KG1 (cell line): ENCODE measurements at regions not wholly inside any gene's neighbourhood (a gene's known extent, or its start where the extent isn't known, plus 50 kb on each side); places are given as distances from the start of the nearest gene placed in this dataset.

Experiments
- DNase-seq: peaks from one replicate; lab custom pipeline; 2025; lab: John Stamatoyannopoulos, UW

GRCh38 chr4:123497340-123497739 is 100.7 kb downstream of the SPRY1 start:
- no peak for DNase-seq

GRCh38 chr4:123501733-123502132 is 105.1 kb downstream of the SPRY1 start:
- no peak for DNase-seq

GRCh38 chr4:123503698-123504363 is 107.2 kb downstream of the SPRY1 start:
- no peak for DNase-seq

- no peak for DNase-seq
Observed at GRCh38 chr4:123505095-123506010, 108.8 kb downstream of the SPRY1 start.

- DNase-seq: no peak
Observed at GRCh38 chr4:123506011-123506695, 109.6 kb downstream of the SPRY1 start.

GRCh38 chr4:123507376-123507775 is 110.8 kb downstream of the SPRY1 start:
- DNase-seq: no peak

- DNase-seq: no peak
Observed at GRCh38 chr4:123510221-123510620, 113.6 kb downstream of the SPRY1 start.

GRCh38 chr4:123510659-123511058 is 114.1 kb downstream of the SPRY1 start:
- DNase-seq: no peak

- DNase-seq: no peak
Observed at GRCh38 chr4:123516576-123516975, 120.0 kb downstream of the SPRY1 start.

GRCh38 chr4:123517176-123517575 is 120.6 kb downstream of the SPRY1 start:
- no peak for DNase-seq

- DNase-seq: no peak
Observed at GRCh38 chr4:123517971-123518370, 121.4 kb downstream of the SPRY1 start.

GRCh38 chr4:123520325-123520724 is 123.7 kb downstream of the SPRY1 start:
- DNase-seq: no peak

- no peak for DNase-seq
Observed at GRCh38 chr4:123522081-123522480, 125.5 kb downstream of the SPRY1 start.

GRCh38 chr4:123522646-123523045 is 126.1 kb downstream of the SPRY1 start:
- no peak for DNase-seq

- no peak for DNase-seq
Observed at GRCh38 chr4:123524958-123525628, 128.5 kb downstream of the SPRY1 start.

GRCh38 chr4:123526511-123526910 is 129.9 kb downstream of the SPRY1 start:
- DNase-seq: no peak

- DNase-seq: no peak
Observed at GRCh38 chr4:123528501-123529277, 132.1 kb downstream of the SPRY1 start.

GRCh38 chr4:123529278-123529568 is 132.6 kb downstream of the SPRY1 start:
- DNase-seq: no peak

- DNase-seq: no peak
Observed at GRCh38 chr4:123530357-123530756, 133.8 kb downstream of the SPRY1 start.

- DNase-seq: no peak
Observed at GRCh38 chr4:123535037-123535748, 138.6 kb downstream of the SPRY1 start.

- no peak for DNase-seq
Observed at GRCh38 chr4:123536225-123536624, 139.6 kb downstream of the SPRY1 start.
